ENCODE measurements at regions not wholly inside any gene's neighbourhood (a gene's known extent, or its start where the extent isn't known, plus 50 kb on each side); places are given as distances from the start of the nearest gene placed in this dataset.

- DNase-seq (ENCODE audit: low spot score), result no peak
Observed at GRCh38 chr7:85659364-85659763, 472.5 kb upstream of the SEMA3D start.

- DNase-seq (ENCODE audit: low spot score), result no peak
Observed at GRCh38 chr7:85655252-85655651, 468.4 kb upstream of the SEMA3D start.

GRCh38 chr7:85644272-85644671 is 457.4 kb upstream of the SEMA3D start:
- DNase-seq (ENCODE audit: low spot score), result no peak

- DNase-seq (ENCODE audit: low spot score), result no peak
Observed at GRCh38 chr7:85641331-85641730, 454.5 kb upstream of the SEMA3D start.

GRCh38 chr7:85638394-85638793 is 451.5 kb upstream of the SEMA3D start:
- no peak for DNase-seq (ENCODE audit: low spot score)

GRCh38 chr7:85634951-85635350 is 448.1 kb upstream of the SEMA3D start:
- DNase-seq (ENCODE audit: low spot score), result no peak

- no peak for DNase-seq (ENCODE audit: low spot score)
Observed at GRCh38 chr7:85630904-85631600, 444.2 kb upstream of the SEMA3D start.

GRCh38 chr7:85627791-85628586 is 441.1 kb upstream of the SEMA3D start:
- DNase-seq (ENCODE audit: low spot score), result no peak

GRCh38 chr7:85622059-85622458 is 435.2 kb upstream of the SEMA3D start:
- DNase-seq (ENCODE audit: low spot score), result no peak

- no peak for DNase-seq (ENCODE audit: low spot score)
Observed at GRCh38 chr7:85620936-85621685, 434.3 kb upstream of the SEMA3D start.

GRCh38 chr7:85619236-85619635 is 432.4 kb upstream of the SEMA3D start:
- DNase-seq (ENCODE audit: low spot score), result no peak

GRCh38 chr7:85614684-85615083 is 427.8 kb upstream of the SEMA3D start:
- no peak for DNase-seq (ENCODE audit: low spot score)

GRCh38 chr7:85612514-85612913 is 425.7 kb upstream of the SEMA3D start:
- no peak for DNase-seq (ENCODE audit: low spot score)

- no peak for DNase-seq (ENCODE audit: low spot score)
Observed at GRCh38 chr7:85608804-85609203, 421.9 kb upstream of the SEMA3D start.

GRCh38 chr7:85602196-85602595 is 415.3 kb upstream of the SEMA3D start:
- no peak for DNase-seq (ENCODE audit: low spot score)

- no peak for DNase-seq (ENCODE audit: low spot score)
Observed at GRCh38 chr7:85600395-85600794, 413.5 kb upstream of the SEMA3D start.

GRCh38 chr7:85596827-85597226 is 410.0 kb upstream of the SEMA3D start:
- DNase-seq (ENCODE audit: low spot score), result no peak

- no peak for DNase-seq (ENCODE audit: low spot score)
Observed at GRCh38 chr7:85595750-85596178, 408.9 kb upstream of the SEMA3D start.

GRCh38 chr7:85593355-85593754 is 406.5 kb upstream of the SEMA3D start:
- DNase-seq (ENCODE audit: low spot score), result no peak

GRCh38 chr7:85587785-85588184 is 400.9 kb upstream of the SEMA3D start:
- no peak for DNase-seq (ENCODE audit: low spot score)

- no peak for DNase-seq (ENCODE audit: low spot score)
Observed at GRCh38 chr7:85586091-85586490, 399.2 kb upstream of the SEMA3D start.

- DNase-seq (ENCODE audit: low spot score), result no peak
Observed at GRCh38 chr7:85583131-85583953, 396.5 kb upstream of the SEMA3D start.

Measured in hematopoietic multipotent progenitor cell treated with erythropoietin and hydrocortisone succinate and interleukin-3 and kit ligand, for 15 days (in vitro differentiated cells).